ENCODE measurements at regions not wholly inside any gene's neighbourhood (a gene's known extent, or its start where the extent isn't known, plus 50 kb on each side); places are given as distances from the start of the nearest gene placed in this dataset.

DNA sequence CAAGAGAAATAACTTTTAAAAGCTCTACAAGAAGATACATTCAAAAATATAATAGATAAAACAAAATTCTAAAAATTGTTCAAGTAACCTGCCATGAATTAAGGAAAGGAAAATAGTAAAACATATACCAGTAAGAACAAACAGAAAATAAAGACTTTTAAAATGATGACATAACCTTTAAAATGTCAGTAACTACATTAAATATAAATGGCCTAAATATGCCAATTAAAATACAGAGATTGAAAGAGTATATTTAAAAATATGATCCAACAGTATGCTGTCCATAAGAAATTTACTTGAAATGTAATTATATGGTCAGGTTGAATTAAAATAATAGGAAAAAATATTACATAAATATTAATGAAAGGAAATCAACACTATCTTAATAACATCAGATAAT, 911.7 kb upstream of the POU3F3 start:
- no peak for DNase-seq

DNA sequence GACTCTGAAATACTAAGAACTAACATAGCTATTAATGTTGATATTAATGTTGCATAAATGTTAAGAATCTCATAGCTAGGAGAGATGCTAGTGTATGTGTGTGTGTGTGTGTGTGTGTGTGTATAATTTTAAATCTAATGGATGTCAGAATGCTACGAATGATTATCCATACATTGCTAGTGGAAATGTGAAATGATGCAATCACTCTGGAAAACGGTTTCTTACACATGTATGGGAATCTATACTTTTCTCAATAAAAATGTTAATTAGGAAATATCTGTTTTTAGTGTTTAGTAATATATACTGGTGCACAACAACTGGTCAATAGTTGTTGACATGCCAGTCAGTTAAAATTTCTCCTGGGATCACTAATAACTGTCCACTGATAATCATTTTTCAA, 908.8 kb upstream of the POU3F3 start:
- TF ChIP-seq GATA1 (IDR thresholded peaks at IDR 0.05; ENCODE audit: low read depth, low read length): no peak
- TF ChIP-seq POLR2A (IDR thresholded peaks at IDR 0.05; ENCODE audit: low read length): no peak
- DNase-seq: no peak

More for the DNA sequence above, 911.7 kb upstream of the POU3F3 start:
- TF ChIP-seq GATA1 (IDR thresholded peaks at IDR 0.05; ENCODE audit: low read depth, low read length) (no peak), POLR2A (IDR thresholded peaks at IDR 0.05; ENCODE audit: low read length) (no peak)

DNA sequence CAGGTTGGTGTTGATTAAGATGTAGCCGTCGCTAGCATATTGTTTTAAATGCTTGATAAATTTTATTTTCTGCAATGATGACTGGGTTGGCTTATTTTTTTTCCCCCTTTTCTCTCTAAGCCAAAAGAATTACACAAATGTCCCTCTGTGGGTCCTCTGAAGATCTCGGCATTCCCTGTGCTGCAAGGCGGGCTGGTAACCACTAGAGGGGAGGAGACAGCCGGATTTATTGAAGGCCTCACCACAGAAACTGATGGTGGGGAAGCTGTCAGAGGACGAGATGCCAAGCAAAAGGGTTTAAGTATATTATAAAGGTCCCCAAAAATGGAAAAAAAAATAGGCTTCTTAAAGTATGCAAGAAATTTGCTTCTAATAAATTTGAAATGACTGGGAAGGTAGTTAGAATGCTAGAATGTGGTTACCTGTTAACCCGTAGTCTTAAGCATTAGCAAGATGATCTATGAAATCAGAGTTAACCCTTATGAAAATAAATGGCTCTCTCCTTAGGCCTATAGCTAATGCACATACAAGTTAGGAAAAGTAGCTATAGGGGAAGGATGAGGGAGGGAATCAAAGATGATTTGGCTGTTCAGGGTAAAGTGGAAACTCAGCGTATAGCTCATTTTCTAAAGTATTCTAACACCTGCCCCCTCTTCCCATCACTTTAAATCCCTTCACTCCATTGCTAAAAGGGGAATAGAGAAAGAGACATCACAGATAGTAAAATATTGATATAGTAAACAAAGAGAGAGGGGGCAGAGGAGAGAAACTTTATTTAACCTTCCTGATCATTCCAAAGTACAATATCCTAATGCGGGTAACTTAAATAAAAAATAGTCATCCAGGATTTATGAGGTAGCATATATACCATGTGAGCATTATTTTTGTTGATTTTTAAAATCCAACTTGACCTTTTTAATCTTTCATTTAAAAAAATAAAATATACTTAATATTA, 894.5 kb upstream of the POU3F3 start:
- DNase-seq: peak in 1 of 2 experiments; percentile 5
- TF ChIP-seq POLR2A (IDR thresholded peaks at IDR 0.05; ENCODE audit: low read length): no peak
- TF ChIP-seq GATA1 (IDR thresholded peaks at IDR 0.05; ENCODE audit: low read depth, low read length): no peak

DNA sequence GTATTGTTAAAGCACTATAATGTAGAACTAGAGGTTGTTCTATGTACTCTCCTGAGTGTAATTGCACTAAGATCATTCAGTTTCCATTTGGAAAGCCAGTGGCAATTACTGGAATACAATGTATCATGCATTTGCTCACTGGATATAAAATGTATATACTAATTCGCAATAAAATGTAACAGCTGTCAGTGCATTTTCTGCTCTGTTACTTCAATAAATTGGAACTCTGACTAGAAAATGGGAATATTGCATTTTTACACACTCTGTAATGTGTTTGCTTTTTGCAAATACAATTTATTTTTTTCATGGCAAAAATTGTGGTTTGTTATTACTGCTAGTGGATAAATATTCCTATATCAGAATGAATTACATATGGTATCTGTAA, 893.8 kb upstream of the POU3F3 start:
- DNase-seq: no peak
- no peak for TF ChIP-seq POLR2A (IDR thresholded peaks at IDR 0.05; ENCODE audit: low read length)
- no peak for TF ChIP-seq GATA1 (IDR thresholded peaks at IDR 0.05; ENCODE audit: low read depth, low read length)

DNA sequence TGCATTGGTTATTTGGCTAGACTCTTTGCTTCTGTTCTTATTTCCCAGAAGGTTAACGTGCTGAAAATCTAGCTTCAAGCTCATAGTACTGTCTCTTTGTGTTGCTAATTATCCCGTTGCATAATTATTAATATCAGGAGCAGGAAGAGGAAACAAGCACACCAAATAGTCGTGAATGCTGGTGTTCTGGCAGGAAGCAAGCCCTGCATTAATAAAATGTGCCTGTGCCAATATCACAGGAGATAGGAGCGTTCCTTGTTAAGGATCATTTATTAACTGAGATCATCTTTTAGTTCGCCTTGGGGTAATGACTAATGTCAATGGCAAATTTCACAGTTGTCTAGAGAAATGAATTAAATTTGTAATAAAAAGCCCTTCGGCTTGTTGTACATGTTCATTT, 893.0 kb upstream of the POU3F3 start:
- TF ChIP-seq GATA1 (IDR thresholded peaks at IDR 0.05; ENCODE audit: low read depth, low read length) (no peak), POLR2A (IDR thresholded peaks at IDR 0.05; ENCODE audit: low read length) (no peak)
- DNase-seq: no peak

DNA sequence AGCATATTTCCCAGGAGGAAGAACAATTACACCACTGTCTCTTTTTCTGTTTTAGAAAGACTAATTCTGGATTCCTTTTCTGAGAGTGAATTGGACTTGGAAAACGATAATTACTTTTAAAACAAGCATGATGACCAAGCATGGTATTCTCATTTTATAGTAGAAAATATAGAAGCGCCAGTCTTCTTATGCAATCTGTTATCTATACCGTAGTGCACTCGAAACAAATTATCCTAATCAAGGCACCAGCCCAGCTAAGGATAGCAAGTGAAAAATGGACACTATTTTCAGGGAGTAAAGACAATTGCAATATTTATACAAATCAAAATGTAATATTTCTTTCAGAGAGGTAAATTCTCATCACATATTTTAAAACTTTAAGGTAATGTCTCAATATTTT, 892.1 kb upstream of the POU3F3 start:
- no peak for DNase-seq
- no peak for TF ChIP-seq GATA1 (IDR thresholded peaks at IDR 0.05; ENCODE audit: low read depth, low read length)
- no peak for TF ChIP-seq POLR2A (IDR thresholded peaks at IDR 0.05; ENCODE audit: low read length)

DNA sequence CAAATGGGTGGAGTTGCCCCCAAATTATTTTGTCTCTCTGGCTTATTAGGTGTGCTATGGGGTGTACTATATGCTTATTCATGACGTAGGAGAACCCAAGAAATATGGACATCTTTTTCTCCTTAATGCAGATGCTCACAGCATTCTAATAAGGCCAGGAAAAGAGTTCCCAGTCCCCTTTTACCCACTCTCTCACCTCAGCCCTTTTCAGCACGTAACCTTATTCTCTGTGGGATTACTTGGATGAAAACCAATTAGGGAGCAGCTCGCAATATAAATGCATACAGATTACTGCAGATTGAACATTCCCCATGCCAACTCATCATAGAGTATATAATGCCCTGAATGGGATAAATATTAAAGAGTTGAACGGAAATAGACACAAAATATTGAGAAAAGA, 891.2 kb upstream of the POU3F3 start:
- TF ChIP-seq POLR2A (IDR thresholded peaks at IDR 0.05; ENCODE audit: low read length): no peak
- TF ChIP-seq GATA1 (IDR thresholded peaks at IDR 0.05; ENCODE audit: low read depth, low read length): no peak
- no peak for DNase-seq

DNA sequence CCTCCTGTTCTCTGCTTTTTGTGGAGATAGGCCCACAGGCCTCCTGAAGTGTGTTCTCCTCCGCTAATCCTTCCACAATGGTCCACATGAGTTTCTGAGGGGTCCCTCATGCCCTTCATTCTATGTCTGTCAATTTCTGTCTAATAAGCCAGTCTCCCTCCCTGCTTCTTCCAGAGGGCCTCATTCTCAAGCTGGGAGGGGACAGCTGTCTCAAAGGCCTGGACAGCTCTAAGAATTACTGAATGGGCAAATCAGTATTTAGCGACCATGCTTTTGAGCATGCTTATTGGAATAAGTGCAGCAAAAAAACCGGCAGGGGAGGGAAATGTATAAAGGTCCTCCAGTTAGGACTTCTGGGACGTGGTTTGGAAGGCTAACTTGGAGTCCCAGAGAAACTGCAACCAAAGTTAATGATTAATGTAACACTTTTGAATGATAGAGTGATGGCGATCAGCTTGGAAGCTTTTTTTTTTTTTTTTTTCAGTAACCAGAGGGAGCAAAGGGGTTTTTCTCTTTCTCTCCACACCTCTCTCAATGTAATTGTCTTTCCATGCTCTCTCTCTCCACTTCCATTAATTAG, 890.7 kb upstream of the POU3F3 start:
- TF ChIP-seq GATA1 (IDR thresholded peaks at IDR 0.05; ENCODE audit: low read depth, low read length): no peak
- no peak for TF ChIP-seq POLR2A (IDR thresholded peaks at IDR 0.05; ENCODE audit: low read length)
- no peak for DNase-seq

DNA sequence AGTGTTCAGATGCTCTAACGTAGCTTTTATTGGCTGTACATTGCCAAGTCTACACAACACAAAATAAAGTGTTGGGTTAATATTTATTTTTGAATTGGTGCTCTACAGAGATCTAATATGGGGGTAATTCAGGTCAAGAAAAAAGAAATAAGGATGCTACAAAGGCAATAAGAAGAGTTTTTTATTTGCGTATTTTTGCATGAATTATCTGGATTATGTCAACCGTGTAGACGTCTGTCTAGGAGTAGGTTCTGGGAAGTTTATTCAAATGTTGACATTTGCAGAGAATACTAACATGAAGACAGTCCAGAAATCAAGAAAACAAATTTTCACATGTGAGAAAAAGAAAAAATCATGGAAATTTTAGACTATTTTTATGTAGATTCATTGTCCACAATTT, 876.7 kb upstream of the POU3F3 start:
- TF ChIP-seq POLR2A (IDR thresholded peaks at IDR 0.05; ENCODE audit: low read length) (no peak), GATA1 (IDR thresholded peaks at IDR 0.05; ENCODE audit: low read depth, low read length) (no peak)
- no peak for DNase-seq

DNA sequence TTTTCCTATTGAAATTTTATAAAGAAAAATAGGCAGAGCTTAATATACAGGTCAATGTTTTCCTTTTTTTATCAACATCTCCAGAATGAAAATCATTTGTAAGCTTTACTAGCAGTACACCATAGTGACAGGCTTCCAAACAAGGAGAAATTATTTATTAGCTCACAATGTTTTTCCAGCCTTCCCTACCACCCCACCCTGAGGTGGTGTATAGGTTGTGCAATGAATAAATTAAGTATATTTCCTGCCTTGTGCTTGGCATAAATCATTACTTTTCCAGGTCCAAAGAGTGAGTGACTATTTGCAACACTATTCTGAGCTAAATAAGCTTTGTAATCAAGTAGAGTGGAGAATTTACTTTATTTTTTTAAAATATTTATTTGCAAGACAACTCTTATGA, 876.2 kb upstream of the POU3F3 start:
- TF ChIP-seq POLR2A (IDR thresholded peaks at IDR 0.05; ENCODE audit: low read length) (no peak), GATA1 (IDR thresholded peaks at IDR 0.05; ENCODE audit: low read depth, low read length) (no peak)
- no peak for DNase-seq

DNA sequence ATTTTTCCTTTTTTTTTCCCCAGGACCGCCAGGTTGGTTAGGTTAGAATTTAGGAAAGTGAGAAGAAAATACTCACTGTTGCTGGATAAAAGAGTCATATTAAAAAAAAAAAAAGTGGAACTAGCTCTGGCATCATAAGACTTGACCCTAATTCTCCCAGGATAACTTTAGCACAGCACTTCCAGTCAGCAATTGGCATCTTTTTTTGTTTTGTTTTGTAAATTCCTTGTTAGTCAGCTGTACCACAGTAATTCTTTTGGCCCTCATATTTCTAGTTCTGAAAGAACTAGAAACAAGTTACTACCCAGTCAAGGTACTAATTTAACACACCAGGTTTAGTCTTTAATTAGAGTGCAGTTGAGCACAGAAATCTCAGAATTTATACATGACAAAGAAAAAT, 873.5 kb upstream of the POU3F3 start:
- TF ChIP-seq GATA1 (IDR thresholded peaks at IDR 0.05; ENCODE audit: low read depth, low read length) (no peak), POLR2A (IDR thresholded peaks at IDR 0.05; ENCODE audit: low read length) (no peak)
- no peak for DNase-seq

DNA sequence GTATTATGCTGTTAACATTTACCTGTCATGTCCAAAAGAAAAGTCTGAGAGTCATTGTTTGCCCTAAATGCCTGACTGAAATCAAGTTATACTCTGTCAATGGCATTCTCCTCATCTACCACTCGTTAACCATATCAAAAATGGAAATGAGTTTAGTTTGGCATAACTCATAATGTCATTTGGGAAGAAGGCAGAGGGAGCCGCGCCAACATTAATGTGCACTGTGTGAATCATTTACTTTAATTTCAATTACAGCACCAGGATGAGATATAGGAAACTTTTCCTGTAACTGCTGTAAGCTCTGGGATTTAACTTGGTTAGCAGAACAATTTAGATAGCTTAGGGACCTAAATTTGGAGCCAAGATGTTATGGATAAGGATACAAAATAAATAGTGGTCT, 871.2 kb upstream of the POU3F3 start:
- TF ChIP-seq POLR2A (IDR thresholded peaks at IDR 0.05; ENCODE audit: low read length) (no peak), GATA1 (IDR thresholded peaks at IDR 0.05; ENCODE audit: low read depth, low read length) (no peak)
- no peak for DNase-seq

DNA sequence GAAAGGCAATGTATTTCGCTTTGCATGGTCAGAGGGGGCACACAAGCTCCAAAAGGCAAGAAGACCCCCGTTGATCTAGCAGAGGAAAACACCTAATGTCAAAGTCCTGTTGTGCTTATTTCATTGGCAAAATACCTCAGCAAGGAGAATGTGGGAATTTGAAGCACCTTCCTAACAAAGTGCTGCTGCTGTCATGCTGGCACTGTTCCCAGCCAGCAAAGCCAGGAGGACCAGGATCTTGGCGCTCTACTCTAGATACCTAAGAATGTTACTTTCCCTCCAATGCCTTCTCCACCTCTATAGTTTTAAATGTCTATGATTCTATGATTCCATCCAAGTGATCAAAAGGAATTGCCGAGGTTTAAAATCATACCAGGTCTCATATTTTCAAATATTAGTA, 867.9 kb upstream of the POU3F3 start:
- TF ChIP-seq POLR2A (IDR thresholded peaks at IDR 0.05; ENCODE audit: low read length) (no peak), GATA1 (IDR thresholded peaks at IDR 0.05; ENCODE audit: low read depth, low read length) (no peak)
- DNase-seq: no peak

DNA sequence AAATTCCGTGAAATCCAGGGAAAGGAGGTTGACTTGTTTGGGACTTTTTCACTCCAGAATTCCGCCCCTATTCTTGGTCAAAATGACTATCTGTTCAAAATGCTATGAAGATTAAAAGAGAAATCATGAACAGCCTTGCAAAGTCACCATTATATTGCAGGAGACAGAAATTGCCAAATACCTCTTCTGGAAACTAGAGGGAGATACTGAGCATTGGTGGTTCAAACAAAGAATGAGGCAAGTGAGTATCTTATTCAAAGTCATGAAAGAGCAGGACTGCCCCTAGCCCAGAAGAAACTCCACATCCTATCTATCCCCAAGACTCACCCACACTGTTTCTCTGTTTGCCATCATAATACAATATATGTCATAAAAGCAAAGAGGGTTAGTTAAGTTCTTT, 862.3 kb upstream of the POU3F3 start:
- DNase-seq: peak in 1 of 2 experiments; percentile 1
- TF ChIP-seq POLR2A (IDR thresholded peaks at IDR 0.05; ENCODE audit: low read length): no peak
- TF ChIP-seq GATA1 (IDR thresholded peaks at IDR 0.05; ENCODE audit: low read depth, low read length): no peak

DNA sequence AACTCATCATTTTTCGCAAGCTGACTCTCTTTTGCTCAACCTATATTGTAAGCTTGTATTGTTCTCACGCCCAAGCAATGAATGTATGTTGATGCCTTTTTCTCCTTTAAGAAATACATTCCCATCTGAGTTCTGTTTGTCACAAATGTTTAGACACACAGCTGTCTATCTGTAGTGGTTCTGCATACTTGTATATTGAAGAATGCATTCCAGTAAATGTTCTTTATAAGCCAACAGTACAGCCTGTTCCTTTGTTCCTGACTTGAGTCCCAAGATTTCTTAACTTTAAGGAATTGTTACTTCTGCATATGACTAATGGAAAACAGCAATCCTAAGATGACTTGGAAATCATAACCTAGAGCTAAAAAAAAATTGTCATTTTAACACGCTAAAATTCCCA, 849.1 kb upstream of the POU3F3 start:
- no peak for DNase-seq
- TF ChIP-seq GATA1 (IDR thresholded peaks at IDR 0.05; ENCODE audit: low read depth, low read length) (no peak), POLR2A (IDR thresholded peaks at IDR 0.05; ENCODE audit: low read length) (no peak)
